Endothelial cell of umbilical vein (primary cell): ENCODE measurements at regions not wholly inside any gene's neighbourhood (a gene's known extent, or its start where the extent isn't known, plus 50 kb on each side); places are given as distances from the start of the nearest gene placed in this dataset.

Experiments
- CTCF ChIP-seq, 2 donors: IDR thresholded peaks; 1 replicate in 1 of 2; 2 replicates in 1 of 2; pipeline ENCODE4 v1.5.1; 2011; ENCODE audit warnings: low read length in 2 of 2, mild to moderate bottlenecking in 2 of 2, moderate library complexity in 2 of 2, control low read depth in 1 of 2, inconsistent platforms in 1 of 2, low read depth in 1 of 2; ENCODE audit not compliant: insufficient read depth in 1 of 2; ENCODE audit errors: extremely low read depth in 1 of 2
- EZH2 ChIP-seq: IDR thresholded peaks from 2 replicates; pipeline ENCODE4 v1.6.1; 2012; ENCODE audit warnings: borderline replicate concordance, low read depth, mild to moderate bottlenecking, moderate library complexity, low read length, inconsistent platforms; ENCODE audit not compliant: severe bottlenecking
- FOS ChIP-seq: IDR thresholded peaks from 2 replicates; pipeline ENCODE4 v1.6.1; 2011; ENCODE audit warnings: mild to moderate bottlenecking, low read length, moderate library complexity, borderline replicate concordance; ENCODE audit not compliant: insufficient read depth
- JUN ChIP-seq: IDR thresholded peaks from 2 replicates; pipeline ENCODE4 v1.6.1; 2011; ENCODE audit warnings: borderline replicate concordance, low read depth; ENCODE audit not compliant: insufficient read length, insufficient read depth
- MYC ChIP-seq: IDR thresholded peaks from one replicate; pipeline ENCODE4 v1.6.1; 2011; ENCODE audit warnings: mild to moderate bottlenecking, low read depth, low read length
- POLR2A ChIP-seq: IDR thresholded peaks from 2 replicates; pipeline ENCODE4 v1.6.1; 2012; ENCODE audit warnings: low read depth, mild to moderate bottlenecking, control low read depth, low read length
- POLR2AphosphoS5 ChIP-seq: IDR thresholded peaks from 2 replicates; pipeline ENCODE4 v1.6.1; 2012; ENCODE audit warnings: low read depth, mild to moderate bottlenecking, control low read depth, low read length, moderate library complexity; ENCODE audit not compliant: insufficient read depth
- TF ChIP-seq, protein P1 (sequence below): IDR thresholded peaks from 2 replicates; pipeline ENCODE4 v1.6.1; 2011; ENCODE audit not compliant: insufficient read depth, insufficient read length

DNA sequence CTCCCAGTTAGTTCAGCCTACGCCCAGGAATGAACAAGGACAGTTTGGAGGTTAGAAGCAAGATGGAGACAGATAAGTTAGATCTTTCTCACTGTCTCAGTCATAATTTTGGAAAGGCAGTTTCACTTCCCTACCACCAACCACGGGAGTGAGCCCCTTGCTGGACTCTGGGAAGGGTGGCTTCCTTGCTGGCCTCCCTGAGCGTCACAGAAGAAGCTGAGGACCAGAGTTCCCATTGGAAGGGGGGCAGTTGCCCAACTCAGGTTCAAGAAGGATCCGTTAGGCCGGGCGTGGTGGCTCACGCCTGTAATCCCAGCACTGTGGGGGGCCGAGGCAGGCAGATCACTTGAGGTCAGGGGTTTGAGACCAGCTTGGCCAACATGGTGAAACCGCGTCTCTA lies 106.2 kb upstream of the MAX start:
- TF ChIP-seq, protein P1, sequence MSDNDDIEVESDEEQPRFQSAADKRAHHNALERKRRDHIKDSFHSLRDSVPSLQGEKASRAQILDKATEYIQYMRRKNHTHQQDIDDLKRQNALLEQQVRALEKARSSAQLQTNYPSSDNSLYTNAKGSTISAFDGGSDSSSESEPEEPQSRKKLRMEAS: no peak
- TF ChIP-seq POLR2AphosphoS5: no peak
- no peak for TF ChIP-seq CTCF (IDR thresholded peaks at IDR 0.05; ENCODE audit: extremely low read depth in 1 of 2, insufficient read depth in 1 of 2, low read depth in 1 of 2, low read length in 2 of 2)
- TF ChIP-seq FOS: no peak
- TF ChIP-seq MYC: no peak
- TF ChIP-seq POLR2A: no peak
- TF ChIP-seq EZH2: no peak
- no peak for TF ChIP-seq JUN
